Mesendoderm (in vitro differentiated cells): ENCODE measurements at regions not wholly inside any gene's neighbourhood (a gene's known extent, or its start where the extent isn't known, plus 50 kb on each side); places are given as distances from the start of the nearest gene placed in this dataset.

ENCODE experiments used
- DNase-seq: peaks from one replicate; pipeline ENCODE4 v3.0.0; 2013
- H2AK5ac ChIP-seq: 2 replicates; pipeline ENCODE4 v1.6.1; 2013; ENCODE audit warnings: low read length, inconsistent platforms
- H2BK120ac ChIP-seq: 2 replicates; pipeline ENCODE4 v1.6.1; 2013; ENCODE audit warnings: low read depth, mild to moderate bottlenecking, low read length, moderate library complexity, mixed read lengths
- H2BK15ac ChIP-seq: replicated peaks from 2 replicates; pipeline ENCODE4 v1.6.1; 2013; ENCODE audit warnings: low read depth, mild to moderate bottlenecking, moderate library complexity
- H2BK5ac ChIP-seq: 2 replicates; pipeline ENCODE4 v1.6.1; 2013; ENCODE audit warnings: low read length, inconsistent platforms
- H3K18ac ChIP-seq: 2 replicates; pipeline ENCODE4 v1.6.1; 2013; ENCODE audit warnings: mild to moderate bottlenecking, low read length, mixed read lengths
- H3K23ac ChIP-seq: one replicate; pipeline ENCODE4 v1.6.1; 2013; ENCODE audit warnings: low read length
- H3K27ac ChIP-seq: 2 replicates; pipeline ENCODE4 v1.5.1; 2013; ENCODE audit warnings: low read depth, mild to moderate bottlenecking, inconsistent platforms, low read length, moderate library complexity
- H3K27me3 ChIP-seq: 2 replicates; pipeline ENCODE4 v1.6.1; 2013; ENCODE audit warnings: low read length, control low read depth, mild to moderate bottlenecking, inconsistent platforms; ENCODE audit not compliant: insufficient read depth, poor library complexity
- H3K36me3 ChIP-seq: 2 replicates; pipeline ENCODE4 v1.6.1; 2013; ENCODE audit warnings: low read length, inconsistent platforms; ENCODE audit not compliant: control insufficient read depth, insufficient read depth
- H3K4ac ChIP-seq: one replicate; pipeline ENCODE4 v1.6.1; 2013; ENCODE audit warnings: low read depth, mild to moderate bottlenecking, low read length, moderate library complexity
- H3K4me1 ChIP-seq: 2 replicates; pipeline ENCODE4 v1.6.1; 2013; ENCODE audit warnings: low read depth, low read length, inconsistent platforms; ENCODE audit not compliant: control insufficient read depth
- H3K4me2 ChIP-seq: 2 replicates; pipeline ENCODE4 v1.6.1; 2013; ENCODE audit warnings: low read length
- H3K4me3 ChIP-seq: 2 replicates; pipeline ENCODE4 v1.5.1; 2013; ENCODE audit warnings: mild to moderate bottlenecking, low read length
- H3K56ac ChIP-seq: one replicate; pipeline ENCODE4 v1.6.1; 2013; ENCODE audit warnings: low read length
- H3K79me1 ChIP-seq: 2 replicates; pipeline ENCODE4 v1.6.1; 2013; ENCODE audit warnings: low read length, inconsistent platforms
- H3K79me2 ChIP-seq: 2 replicates; pipeline ENCODE4 v1.6.1; 2013; ENCODE audit warnings: mild to moderate bottlenecking, low read length; ENCODE audit not compliant: control insufficient read depth, insufficient read depth
- H3K9ac ChIP-seq: 2 replicates; pipeline ENCODE4 v1.6.1; 2013; ENCODE audit warnings: low read length, inconsistent platforms
- H4K5ac ChIP-seq: one replicate; pipeline ENCODE4 v1.6.1; 2013; ENCODE audit warnings: low read length
- H4K8ac ChIP-seq: one replicate; pipeline ENCODE4 v1.6.1; 2013; ENCODE audit warnings: low read depth, mild to moderate bottlenecking, control low read depth, low read length, moderate library complexity
- WGBS: extraction: QIAGEN DNeasy Blood & Tissue Kit; methylation state at CpG from one replicate; pipeline ENCODE4 v1.1.7; 2013; ENCODE audit warnings: low lambda C conversion rate, missing lambda C conversion rate; ENCODE audit not compliant: insufficient coverage; ENCODE audit errors: extremely low coverage; 5-methylcytosine and 5-hydroxymethylcytosine counted together

DNA sequence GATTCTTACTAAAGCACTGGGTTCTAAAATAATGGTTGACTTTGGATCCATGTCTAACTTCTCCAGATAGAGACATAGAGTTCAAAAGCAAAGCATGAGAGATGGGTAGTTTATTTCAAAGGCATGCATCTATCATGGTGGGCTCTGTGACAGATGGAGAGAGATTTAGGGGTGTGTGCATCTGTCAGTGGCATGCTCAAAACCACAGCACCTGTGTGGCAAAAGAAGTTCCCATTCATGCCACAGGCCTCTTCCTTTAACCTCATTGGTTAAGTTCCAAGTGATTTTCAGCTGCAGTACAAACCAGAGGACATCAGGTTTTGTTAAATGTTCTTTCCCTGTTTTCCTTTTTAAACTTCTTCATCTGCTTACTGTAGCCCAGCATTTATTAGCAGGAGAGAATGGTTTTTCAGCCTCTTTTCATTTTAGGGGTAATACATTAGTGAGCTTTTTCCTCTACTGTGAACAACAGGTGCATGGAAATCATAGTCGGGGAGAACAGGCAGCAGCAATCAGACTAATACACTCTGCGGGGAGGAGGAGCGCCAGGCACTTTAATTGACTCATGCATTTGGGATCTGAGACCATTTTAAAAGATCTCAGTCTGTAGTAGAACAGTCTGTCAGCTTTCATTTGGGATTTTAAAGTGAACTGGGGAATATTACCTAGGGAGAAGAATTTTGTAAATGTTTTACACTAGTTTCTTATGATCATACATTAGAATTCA, 52.4 kb upstream of the UPP2 start:
- H3K56ac ChIP-seq = no peak overlapping the region
- no peak overlapping the region for H4K5ac ChIP-seq
- H3K36me3 ChIP-seq = no peaks in the 10 kb centered on the region
- H3K4me3 ChIP-seq = no peak overlapping the region
- H3K4me2 ChIP-seq = no peak overlapping the region
- DNase-seq = no peak
- H4K8ac ChIP-seq = no peak overlapping the region
- H3K18ac ChIP-seq = no peak overlapping the region
- no peak overlapping the region for H3K23ac ChIP-seq
- H2BK5ac ChIP-seq = no peak overlapping the region
- no peak overlapping the region for H3K27ac ChIP-seq
- H3K27me3 ChIP-seq = no peaks in the 10 kb centered on the region
- peak overlapping the region; percentile 87 for H2BK15ac ChIP-seq
- H3K4me1 ChIP-seq = peaks cover 6% of the 10 kb centered on the region
- no peak overlapping the region for H3K9ac ChIP-seq
- H2AK5ac ChIP-seq = no peak overlapping the region
- H3K4ac ChIP-seq = no peak overlapping the region
- no peak overlapping the region for H2BK120ac ChIP-seq
- H3K79me2 ChIP-seq = no peaks in the 10 kb centered on the region
- no peaks in the 10 kb centered on the region for H3K79me1 ChIP-seq
- no CpG with 5 or more reads among the region's 3 CpGs for WGBS

DNA sequence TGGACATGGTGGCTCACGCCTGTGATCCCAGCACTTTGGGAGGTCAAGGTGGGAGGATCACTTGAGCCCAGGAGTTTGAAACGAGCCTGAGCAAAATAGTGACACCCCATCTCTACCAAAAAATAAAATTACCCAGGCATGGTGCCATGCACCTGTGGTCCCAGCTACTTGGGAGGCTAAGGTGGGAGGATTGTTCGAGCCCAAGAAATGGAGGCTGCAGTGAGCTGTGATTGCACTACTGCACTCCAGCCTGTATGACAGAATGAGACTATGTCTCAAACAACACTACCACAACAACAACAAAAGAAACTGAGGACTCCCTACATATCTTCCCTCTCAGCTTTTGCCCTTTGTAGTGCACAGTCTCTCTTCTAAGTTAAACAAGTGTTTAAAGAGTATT, 53.3 kb upstream of the UPP2 start:
- WGBS = no CpG with 5 or more reads among the region's 3 CpGs
- Histone ChIP-seq H3K27ac (no peak overlapping the region), H2BK5ac (no peak overlapping the region), H3K79me1 (no peaks in the 10 kb centered on the region), H4K5ac (no peak overlapping the region), H3K56ac (no peak overlapping the region), H3K18ac (no peak overlapping the region), H3K9ac (no peak overlapping the region), H2AK5ac (no peak overlapping the region), H4K8ac (no peak overlapping the region), H3K23ac (no peak overlapping the region), H3K4me1 (peaks cover 7% of the 10 kb centered on the region), H2BK120ac (no peak overlapping the region), H2BK15ac (no peak overlapping the region), H3K36me3 (no peaks in the 10 kb centered on the region), H3K4me3 (no peak overlapping the region), H3K27me3 (no peaks in the 10 kb centered on the region), H3K4me2 (no peak overlapping the region), H3K4ac (no peak overlapping the region), H3K79me2 (no peaks in the 10 kb centered on the region)
- no peak for DNase-seq

DNA sequence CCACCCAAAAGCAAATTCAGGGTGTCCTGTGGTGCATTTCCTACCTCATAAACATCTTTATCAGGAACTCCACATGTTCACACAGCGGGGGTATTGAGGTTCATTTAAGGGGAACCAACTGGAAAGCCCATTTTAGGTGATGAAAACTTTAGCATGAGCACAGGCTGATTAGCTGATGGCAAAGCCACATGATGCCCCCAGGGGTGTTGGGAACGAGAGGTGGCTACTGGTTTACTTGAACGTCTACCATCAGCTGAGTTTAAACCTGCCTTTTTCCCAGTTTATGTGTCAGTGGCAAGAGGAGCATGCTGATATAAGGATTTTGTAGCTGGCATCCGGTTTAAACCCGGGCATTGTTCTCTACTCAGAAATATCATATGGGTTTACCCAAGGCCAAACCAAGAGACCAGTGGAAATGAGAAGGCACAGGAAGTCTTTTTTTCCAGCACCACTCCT, 54.5 kb upstream of the UPP2 start:
- Histone ChIP-seq H2BK15ac (no peak overlapping the region), H3K27me3 (no peaks in the 10 kb centered on the region), H3K9ac (no peak overlapping the region), H3K27ac (no peak overlapping the region), H3K56ac (no peak overlapping the region), H2AK5ac (no peak overlapping the region), H3K4me1 (peaks cover 7% of the 10 kb centered on the region), H3K79me1 (no peaks in the 10 kb centered on the region), H3K23ac (no peak overlapping the region), H2BK5ac (no peak overlapping the region), H3K18ac (no peak overlapping the region), H3K4me2 (no peak overlapping the region), H4K5ac (no peak overlapping the region), H3K4ac (no peak overlapping the region), H3K4me3 (no peak overlapping the region), H4K8ac (no peak overlapping the region), H2BK120ac (no peak overlapping the region), H3K36me3 (no peaks in the 10 kb centered on the region), H3K79me2 (no peaks in the 10 kb centered on the region)
- WGBS = no CpG with 5 or more reads among the region's 5 CpGs
- DNase-seq = peak; percentile 81

DNA sequence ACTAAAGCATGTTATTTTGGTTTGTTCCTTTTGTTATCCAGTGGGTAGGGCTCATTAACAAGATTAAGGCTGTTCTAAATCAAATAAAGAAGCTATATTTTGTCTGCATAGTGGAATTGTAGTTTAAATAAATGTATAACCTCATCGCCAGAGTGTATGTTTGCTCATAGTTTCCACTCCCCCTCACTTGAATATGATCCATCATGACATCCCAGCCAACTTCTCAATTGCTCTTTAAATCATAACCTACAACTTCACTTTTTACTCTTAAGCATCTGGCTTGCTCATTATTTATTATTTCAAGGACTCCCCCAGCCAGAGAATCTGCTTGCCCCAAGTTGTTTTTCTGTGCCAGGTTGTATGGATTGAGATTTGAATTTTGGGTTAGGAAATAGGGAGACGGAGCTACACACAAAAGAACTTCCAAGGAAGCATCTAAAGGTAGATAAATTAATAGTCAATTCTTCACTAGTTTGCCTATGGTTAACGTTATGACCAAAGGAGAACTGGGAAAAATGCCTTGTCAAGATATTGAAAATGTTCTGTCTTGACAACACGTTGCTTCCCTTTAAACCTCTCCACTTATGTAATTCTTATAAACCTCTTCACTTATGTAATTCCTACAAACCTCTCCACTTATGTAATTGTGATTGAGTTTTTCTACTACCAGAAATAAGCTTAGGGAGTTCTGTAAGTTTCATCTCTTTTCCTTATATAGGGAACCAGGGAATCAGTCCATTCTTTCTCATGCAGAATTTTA, 55.4 kb upstream of the UPP2 start:
- no CpG with 5 or more reads among the region's 4 CpGs for WGBS
- Histone ChIP-seq H3K36me3 (no peaks in the 10 kb centered on the region), H3K27me3 (no peaks in the 10 kb centered on the region), H2BK120ac (no peak overlapping the region), H4K8ac (no peak overlapping the region), H3K56ac (no peak overlapping the region), H3K4me2 (no peak overlapping the region), H2AK5ac (no peak overlapping the region), H3K23ac (no peak overlapping the region), H3K27ac (no peak overlapping the region), H3K9ac (no peak overlapping the region), H2BK15ac (no peak overlapping the region), H3K79me1 (no peaks in the 10 kb centered on the region), H3K4ac (no peak overlapping the region), H3K4me1 (peaks cover 9% of the 10 kb centered on the region), H3K79me2 (no peaks in the 10 kb centered on the region), H3K4me3 (no peak overlapping the region), H4K5ac (no peak overlapping the region), H3K18ac (no peak overlapping the region), H2BK5ac (no peak overlapping the region)
- no peak for DNase-seq

GRCh38 chr2:158045362-158045761, 56.3 kb upstream of the UPP2 start:
- H2AK5ac ChIP-seq = no peak overlapping the region
- H3K79me2 ChIP-seq = no peaks in the 10 kb centered on the region
- no peak overlapping the region for H2BK5ac ChIP-seq
- no peak overlapping the region for H3K27ac ChIP-seq
- no peak overlapping the region for H3K18ac ChIP-seq
- H3K4me1 ChIP-seq = peaks cover 9% of the 10 kb centered on the region
- peak; percentile 75 for DNase-seq
- no peak overlapping the region for H4K8ac ChIP-seq
- H3K9ac ChIP-seq = no peak overlapping the region
- no peak overlapping the region for H2BK120ac ChIP-seq
- H3K56ac ChIP-seq = no peak overlapping the region
- H3K4me3 ChIP-seq = no peak overlapping the region
- H3K79me1 ChIP-seq = no peaks in the 10 kb centered on the region
- no peaks in the 10 kb centered on the region for H3K27me3 ChIP-seq
- H2BK15ac ChIP-seq = no peak overlapping the region
- H3K36me3 ChIP-seq = no peaks in the 10 kb centered on the region
- no peak overlapping the region for H3K4me2 ChIP-seq
- H3K23ac ChIP-seq = no peak overlapping the region
- no peak overlapping the region for H3K4ac ChIP-seq
- WGBS = no CpG with 5 or more reads among the region's 3 CpGs
- no peak overlapping the region for H4K5ac ChIP-seq
